ENCODE measurements at regions not wholly inside any gene's neighbourhood (a gene's known extent, or its start where the extent isn't known, plus 50 kb on each side); places are given as distances from the start of the nearest gene placed in this dataset.

DNA sequence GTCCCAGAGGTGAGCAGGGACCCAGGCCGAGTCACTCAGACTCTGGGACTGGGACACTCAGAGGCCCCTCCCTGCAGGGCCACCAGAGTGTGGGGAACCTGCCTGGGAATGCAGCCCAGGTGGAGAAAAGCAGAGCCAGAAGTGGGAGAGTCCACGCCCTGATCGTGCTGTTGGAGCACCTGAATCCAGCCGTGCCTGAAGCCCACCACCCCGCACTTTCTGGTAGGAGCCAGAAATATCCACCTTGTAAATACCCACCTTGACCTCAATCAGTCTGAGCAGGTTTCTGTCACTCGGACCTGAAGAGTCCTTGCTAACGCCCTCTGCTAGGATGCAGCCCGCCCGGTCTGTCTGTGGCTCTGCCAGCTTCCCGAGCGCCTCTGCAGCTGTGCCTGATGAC is 86.7 kb downstream of the PDGFA start:
- TF ChIP-seq, protein P1, sequence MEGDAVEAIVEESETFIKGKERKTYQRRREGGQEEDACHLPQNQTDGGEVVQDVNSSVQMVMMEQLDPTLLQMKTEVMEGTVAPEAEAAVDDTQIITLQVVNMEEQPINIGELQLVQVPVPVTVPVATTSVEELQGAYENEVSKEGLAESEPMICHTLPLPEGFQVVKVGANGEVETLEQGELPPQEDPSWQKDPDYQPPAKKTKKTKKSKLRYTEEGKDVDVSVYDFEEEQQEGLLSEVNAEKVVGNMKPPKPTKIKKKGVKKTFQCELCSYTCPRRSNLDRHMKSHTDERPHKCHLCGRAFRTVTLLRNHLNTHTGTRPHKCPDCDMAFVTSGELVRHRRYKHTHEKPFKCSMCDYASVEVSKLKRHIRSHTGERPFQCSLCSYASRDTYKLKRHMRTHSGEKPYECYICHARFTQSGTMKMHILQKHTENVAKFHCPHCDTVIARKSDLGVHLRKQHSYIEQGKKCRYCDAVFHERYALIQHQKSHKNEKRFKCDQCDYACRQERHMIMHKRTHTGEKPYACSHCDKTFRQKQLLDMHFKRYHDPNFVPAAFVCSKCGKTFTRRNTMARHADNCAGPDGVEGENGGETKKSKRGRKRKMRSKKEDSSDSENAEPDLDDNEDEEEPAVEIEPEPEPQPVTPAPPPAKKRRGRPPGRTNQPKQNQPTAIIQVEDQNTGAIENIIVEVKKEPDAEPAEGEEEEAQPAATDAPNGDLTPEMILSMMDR (tag by site-specific recombination; IDR thresholded peaks at IDR 0.05) = no peak
- no peak for TF ChIP-seq ZNF350 (tag by site-specific recombination; IDR thresholded peaks at IDR 0.05)
- TF ChIP-seq ZNF391 (tag by site-specific recombination; IDR thresholded peaks at IDR 0.05; ENCODE audit: borderline replicate concordance, low read depth) = no peak
- no peak for TF ChIP-seq ZNF561 (tag by site-specific recombination; IDR thresholded peaks at IDR 0.05; ENCODE audit: borderline replicate concordance)
- no peak for TF ChIP-seq YY1 (tag by site-specific recombination; IDR thresholded peaks at IDR 0.05)
- TF ChIP-seq ZNF274 (IDR thresholded peaks at IDR 0.05; ENCODE audit: low read length) = no peak
- no peak for TF ChIP-seq ZNF274 (tag by site-specific recombination; IDR thresholded peaks at IDR 0.05; ENCODE audit: borderline replicate concordance)
- no peak for TF ChIP-seq ZNF416 (tag by site-specific recombination; IDR thresholded peaks at IDR 0.05)

Data from HEK293 (cell line).